Breast epithelium (tissue), 3 donors: ENCODE measurements at regions not wholly inside any gene's neighbourhood (a gene's known extent, or its start where the extent isn't known, plus 50 kb on each side); places are given as distances from the start of the nearest gene placed in this dataset.

Experiments
- POLR2AphosphoS5 ChIP-seq, 3 donors: sonication (generic); formaldehyde crosslinking; IDR thresholded peaks; one replicate each; pipeline ENCODE4 v1.6.1; 2017; ENCODE audit warnings: antibody characterized with exemption in 3 of 3
- TF ChIP-seq, protein P1 (sequence below), 3 donors: fragments of 450-650 bp; IDR thresholded peaks; one replicate each; pipeline ENCODE4 v1.5.1; 2016 to 2017; ENCODE audit warnings: antibody characterized with exemption in 3 of 3, mild to moderate bottlenecking in 3 of 3, moderate library complexity in 3 of 3

GRCh38 chr5:179397516-179397915 lies 52.3 kb upstream of the ADAMTS2 start:
- TF ChIP-seq, protein P1, sequence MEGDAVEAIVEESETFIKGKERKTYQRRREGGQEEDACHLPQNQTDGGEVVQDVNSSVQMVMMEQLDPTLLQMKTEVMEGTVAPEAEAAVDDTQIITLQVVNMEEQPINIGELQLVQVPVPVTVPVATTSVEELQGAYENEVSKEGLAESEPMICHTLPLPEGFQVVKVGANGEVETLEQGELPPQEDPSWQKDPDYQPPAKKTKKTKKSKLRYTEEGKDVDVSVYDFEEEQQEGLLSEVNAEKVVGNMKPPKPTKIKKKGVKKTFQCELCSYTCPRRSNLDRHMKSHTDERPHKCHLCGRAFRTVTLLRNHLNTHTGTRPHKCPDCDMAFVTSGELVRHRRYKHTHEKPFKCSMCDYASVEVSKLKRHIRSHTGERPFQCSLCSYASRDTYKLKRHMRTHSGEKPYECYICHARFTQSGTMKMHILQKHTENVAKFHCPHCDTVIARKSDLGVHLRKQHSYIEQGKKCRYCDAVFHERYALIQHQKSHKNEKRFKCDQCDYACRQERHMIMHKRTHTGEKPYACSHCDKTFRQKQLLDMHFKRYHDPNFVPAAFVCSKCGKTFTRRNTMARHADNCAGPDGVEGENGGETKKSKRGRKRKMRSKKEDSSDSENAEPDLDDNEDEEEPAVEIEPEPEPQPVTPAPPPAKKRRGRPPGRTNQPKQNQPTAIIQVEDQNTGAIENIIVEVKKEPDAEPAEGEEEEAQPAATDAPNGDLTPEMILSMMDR (IDR thresholded peaks at IDR 0.05), result no peak
- TF ChIP-seq POLR2AphosphoS5 (IDR thresholded peaks at IDR 0.05), result no peak
